SK-N-SH treated with all-trans-retinoic acid at 6 μM for 48 hours (cell line): ENCODE measurements at regions not wholly inside any gene's neighbourhood (a gene's known extent, or its start where the extent isn't known, plus 50 kb on each side); places are given as distances from the start of the nearest gene placed in this dataset.

Experiments
- CSDC2 ChIP-seq: fragments of 250-450 bp; sonication (Bioruptor Pico); IDR thresholded peaks from 2 replicates; pipeline ENCODE4 v1.5.0; 2020; ENCODE audit warnings: mild to moderate bottlenecking, moderate library complexity
- CSRNP3 ChIP-seq: fragments of 250-450 bp; sonication (Bioruptor Pico); IDR thresholded peaks from 2 replicates; pipeline ENCODE4 v1.5.1; 2021; ENCODE audit warnings: mild to moderate bottlenecking, moderate library complexity
- PPARA ChIP-seq: fragments of 250-450 bp; sonication (Bioruptor Pico); IDR thresholded peaks from 2 replicates; pipeline ENCODE4 v1.5.0; 2020; ENCODE audit warnings: mild to moderate bottlenecking, borderline replicate concordance
- ZFP30 ChIP-seq: fragments of 450-650 bp; formaldehyde crosslinking; IDR thresholded peaks from 2 replicates; pipeline ENCODE4 v1.5.0; 2022; ENCODE audit warnings: mild to moderate bottlenecking, moderate library complexity
- ZNF8 ChIP-seq: fragments of 450-650 bp; formaldehyde crosslinking; IDR thresholded peaks from 2 replicates; pipeline ENCODE4 v1.5.0; 2020; ENCODE audit warnings: mild to moderate bottlenecking, moderate library complexity

DNA sequence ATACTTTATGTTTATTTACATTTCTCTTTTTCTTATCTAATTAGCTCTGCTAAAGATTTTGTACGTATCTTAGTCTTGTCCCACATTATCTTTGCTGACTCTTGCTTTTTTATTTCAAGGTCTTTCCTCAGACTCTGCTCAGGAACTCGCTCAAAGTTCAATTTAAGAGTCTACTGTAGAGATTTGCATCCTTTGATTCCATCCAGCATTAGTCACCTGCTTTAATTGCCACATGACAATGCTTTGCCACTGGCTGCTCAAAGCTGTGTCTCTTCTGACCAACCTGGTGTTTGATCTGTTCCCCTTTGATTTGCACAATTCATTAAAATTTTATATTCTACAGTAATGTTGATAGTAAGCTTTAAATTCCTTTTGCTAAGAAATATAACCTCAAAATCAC is 157.9 kb upstream of the FREM2 start:
- no peak for TF ChIP-seq CSDC2
- TF ChIP-seq CSRNP3 = no peak
- TF ChIP-seq ZFP30 = no peak
- no peak for TF ChIP-seq PPARA (CRISPR knock-in tag)
- no peak for TF ChIP-seq ZNF8
